AG04450 (cell line): ENCODE measurements at regions not wholly inside any gene's neighbourhood (a gene's known extent, or its start where the extent isn't known, plus 50 kb on each side); places are given as distances from the start of the nearest gene placed in this dataset.
"Not testable (repeated sequence)": the region's sequence is repeated elsewhere in the genome, so short reads cannot be mapped to it uniquely, and the experiment has no call there.

ENCODE experiments used
- CTCF ChIA-PET: fragments of 300-600, 350-600 bp; formaldehyde crosslinking; extraction: SDS; loops from one replicate; lab custom pipeline; 2022; ENCODE audit warnings: antibody characterized with exemption, inconsistent platforms; lab: Charles Lee
- POLR2A ChIA-PET: fragments of 350-600 bp; formaldehyde crosslinking; extraction: SDS; loops from one replicate; lab custom pipeline; 2021; ENCODE audit warnings: antibody characterized with exemption, inconsistent platforms; lab: Yijun Ruan, JAX
- DNase-seq: peaks from one replicate; pipeline ENCODE4 v3.0.0-alpha.2; 2011; ENCODE audit warnings: low read depth, low spot score
- H3K27ac ChIP-seq: one replicate; pipeline ENCODE4 v1.5.1; 2012; ENCODE audit warnings: low read depth, low read length, control low read depth
- H3K27me3 ChIP-seq: one replicate; pipeline ENCODE4 v1.6.0; 2012; ENCODE audit warnings: low read length; ENCODE audit not compliant: control insufficient read depth, insufficient read depth
- H3K4me3 ChIP-seq: 2 replicates; pipeline ENCODE4 v1.5.1; 2011; ENCODE audit warnings: mild to moderate bottlenecking, low read depth, low read length, control low read depth
- H3K9me3 ChIP-seq: 2 replicates; pipeline ENCODE4 v1.5.1; 2012; ENCODE audit warnings: low read length; ENCODE audit not compliant: control insufficient read depth, insufficient read depth
- TF ChIP-seq, protein P1 (sequence below): IDR thresholded peaks from 2 replicates; pipeline ENCODE4 v1.5.1; 2011; ENCODE audit warnings: low read depth, low read length, control low read depth, inconsistent platforms

DNA sequence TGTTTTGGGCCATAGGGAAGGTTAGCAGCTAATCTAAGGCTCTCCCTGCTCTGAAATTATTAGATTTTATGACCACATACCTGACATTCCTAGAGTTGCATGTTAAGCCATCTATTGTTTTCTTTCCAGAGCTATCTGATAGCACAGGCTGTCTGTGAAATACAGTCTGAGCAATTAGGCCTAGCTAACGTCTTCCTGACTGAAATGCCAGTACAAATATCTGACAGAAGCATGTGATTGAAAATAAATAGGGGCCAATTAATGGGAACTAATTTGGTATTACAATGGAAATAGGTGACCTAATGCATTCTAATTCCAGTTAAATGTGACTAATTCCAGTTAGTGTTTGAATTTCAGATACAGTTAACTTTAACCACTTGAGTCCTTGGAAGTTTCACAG lies 115.2 kb downstream of the C12orf75 start:
- no peak for DNase-seq
- no peak overlapping the region for H3K4me3 ChIP-seq
- ChIA-PET CTCF (interaction anchor here (1.0 to 1.2 kb wide), 2 partner anchors 691 to 703 kb away, joined by 3 read pairs; no protein-coding TSS in a partner anchor), POLR2A (no interaction called here)
- H3K27ac ChIP-seq = no peak overlapping the region
- H3K9me3 ChIP-seq = no peaks in the 10 kb centered on the region
- H3K27me3 ChIP-seq = no peaks in the 10 kb centered on the region
- TF ChIP-seq, protein P1, sequence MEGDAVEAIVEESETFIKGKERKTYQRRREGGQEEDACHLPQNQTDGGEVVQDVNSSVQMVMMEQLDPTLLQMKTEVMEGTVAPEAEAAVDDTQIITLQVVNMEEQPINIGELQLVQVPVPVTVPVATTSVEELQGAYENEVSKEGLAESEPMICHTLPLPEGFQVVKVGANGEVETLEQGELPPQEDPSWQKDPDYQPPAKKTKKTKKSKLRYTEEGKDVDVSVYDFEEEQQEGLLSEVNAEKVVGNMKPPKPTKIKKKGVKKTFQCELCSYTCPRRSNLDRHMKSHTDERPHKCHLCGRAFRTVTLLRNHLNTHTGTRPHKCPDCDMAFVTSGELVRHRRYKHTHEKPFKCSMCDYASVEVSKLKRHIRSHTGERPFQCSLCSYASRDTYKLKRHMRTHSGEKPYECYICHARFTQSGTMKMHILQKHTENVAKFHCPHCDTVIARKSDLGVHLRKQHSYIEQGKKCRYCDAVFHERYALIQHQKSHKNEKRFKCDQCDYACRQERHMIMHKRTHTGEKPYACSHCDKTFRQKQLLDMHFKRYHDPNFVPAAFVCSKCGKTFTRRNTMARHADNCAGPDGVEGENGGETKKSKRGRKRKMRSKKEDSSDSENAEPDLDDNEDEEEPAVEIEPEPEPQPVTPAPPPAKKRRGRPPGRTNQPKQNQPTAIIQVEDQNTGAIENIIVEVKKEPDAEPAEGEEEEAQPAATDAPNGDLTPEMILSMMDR = no peak

DNA sequence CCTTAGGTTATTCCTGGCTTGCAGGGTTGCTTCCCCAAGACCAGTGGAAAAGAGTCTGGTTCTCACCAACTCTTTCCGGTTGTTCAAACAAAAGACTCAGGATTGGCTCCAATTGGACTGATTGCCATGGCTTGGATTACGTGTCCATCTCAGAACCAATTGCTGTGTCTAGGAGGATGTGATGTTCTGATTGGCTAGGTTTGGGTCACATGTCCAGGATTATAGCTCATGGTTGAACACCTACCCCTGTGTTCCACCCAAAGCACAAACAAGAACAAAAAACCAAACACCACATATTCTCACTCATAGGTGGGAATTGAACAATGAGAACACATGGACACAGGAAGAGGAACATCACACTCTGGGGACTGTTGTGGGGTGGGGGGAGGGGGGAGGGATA lies 116.0 kb downstream of the C12orf75 start:
- H3K9me3 ChIP-seq, H3K4me3 ChIP-seq, H3K27ac ChIP-seq, DNase-seq, H3K27me3 ChIP-seq, POLR2A ChIA-PET: not testable (repeated sequence)
- CTCF ChIA-PET = interaction anchor here (1.0 kb wide), 1 partner anchor 690 kb away, joined by 3 read pairs; no protein-coding TSS in a partner anchor

DNA sequence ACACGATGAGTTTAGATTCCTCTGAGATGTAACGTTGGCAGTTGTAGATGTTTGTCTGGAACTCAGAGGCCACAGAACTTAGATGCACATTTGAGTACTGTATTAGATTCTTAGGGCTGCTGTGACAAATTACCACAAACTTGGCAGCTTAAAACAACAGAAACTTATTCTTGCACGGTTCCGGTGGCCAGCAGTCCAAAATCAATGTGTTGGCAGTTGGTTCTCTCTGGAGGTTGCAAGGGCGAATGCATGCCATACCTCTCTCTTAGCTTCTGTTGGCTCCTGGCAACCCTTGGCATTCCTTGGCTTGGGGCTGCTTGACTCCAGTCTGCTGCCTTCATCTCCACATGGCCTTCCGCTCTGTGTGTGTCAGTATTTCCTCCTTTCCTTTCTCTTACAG lies 118.9 kb downstream of the C12orf75 start:
- ChIA-PET POLR2A (no interaction called here), CTCF (no interaction called here)
- no peak for DNase-seq
- Histone ChIP-seq H3K27ac (no peak overlapping the region), H3K4me3 (no peak overlapping the region), H3K9me3 (no peaks in the 10 kb centered on the region), H3K27me3 (no peaks in the 10 kb centered on the region)
- TF ChIP-seq, protein P1 = no peak

DNA sequence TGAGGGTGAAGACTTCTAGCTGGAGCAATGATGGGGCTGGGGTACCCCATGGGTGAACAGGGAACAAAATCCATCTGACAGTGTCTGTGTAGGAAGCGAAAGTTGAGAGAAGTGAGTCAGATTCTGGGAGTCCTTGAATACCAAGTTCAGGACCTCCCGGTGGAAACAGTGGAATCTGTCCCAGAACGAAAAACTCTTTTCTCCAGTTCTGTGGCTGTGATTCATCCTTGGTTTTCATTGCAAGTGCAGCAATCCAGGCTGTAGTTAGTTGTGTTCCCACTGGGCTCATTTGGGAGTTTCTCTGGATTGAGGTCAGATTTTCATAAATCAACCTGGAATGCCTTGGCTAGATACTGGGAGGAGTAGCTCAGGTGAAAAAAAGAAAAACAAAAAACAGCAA lies 120.7 kb downstream of the C12orf75 start:
- POLR2A ChIA-PET = no interaction called here
- CTCF ChIA-PET = no interaction called here
- Histone ChIP-seq H3K4me3 (no peak overlapping the region), H3K27me3 (no peaks in the 10 kb centered on the region), H3K27ac (peak overlapping the region; percentile 25), H3K9me3 (no peaks in the 10 kb centered on the region)
- TF ChIP-seq, protein P1 = no peak
- peak; percentile 37 for DNase-seq

DNA sequence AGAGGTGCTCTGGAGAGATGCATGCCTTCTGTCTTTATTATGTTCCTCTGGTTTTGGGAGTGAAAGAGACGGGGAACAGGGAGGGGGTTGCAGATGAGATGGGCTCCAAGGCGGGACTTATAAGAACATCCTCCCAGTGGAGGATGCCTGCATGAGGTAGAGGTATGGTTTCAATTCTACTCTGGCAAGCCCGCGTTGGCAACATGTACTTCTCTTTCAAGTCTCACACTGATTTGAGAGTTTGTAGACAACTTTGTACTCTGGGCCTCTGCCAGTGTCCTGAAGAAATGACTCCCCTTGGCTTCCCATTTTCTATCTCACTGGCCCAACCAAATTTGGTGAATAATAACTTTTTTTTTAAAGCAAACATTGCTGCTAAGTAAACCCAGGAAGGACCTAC lies 121.3 kb downstream of the C12orf75 start:
- no peak overlapping the region for H3K27ac ChIP-seq
- no peaks in the 10 kb centered on the region for H3K9me3 ChIP-seq
- TF ChIP-seq, protein P1 = no peak
- CTCF ChIA-PET = no interaction called here
- POLR2A ChIA-PET = no interaction called here
- no peak overlapping the region for H3K4me3 ChIP-seq
- no peak for DNase-seq
- no peaks in the 10 kb centered on the region for H3K27me3 ChIP-seq

DNA sequence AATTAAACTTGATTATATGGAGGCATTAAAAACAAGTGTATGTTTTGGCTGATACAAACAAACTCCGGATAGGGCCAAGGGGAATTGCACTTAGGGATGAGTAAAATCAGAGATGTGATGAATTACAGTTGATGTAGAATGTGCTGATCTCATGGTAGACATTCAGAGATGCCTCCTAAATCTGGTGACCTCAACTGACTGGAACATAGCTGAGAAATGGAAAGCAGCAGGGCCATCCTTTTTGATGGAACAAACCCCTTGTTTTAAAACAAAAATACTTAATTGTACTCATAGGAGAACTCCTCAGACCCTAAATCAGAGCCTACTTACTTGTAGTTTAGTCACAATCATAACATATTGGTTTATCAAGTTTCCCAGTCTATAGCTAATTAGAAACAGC lies 122.8 kb downstream of the C12orf75 start:
- CTCF ChIA-PET = no interaction called here

More for the DNA sequence above, 122.8 kb downstream of the C12orf75 start:
- TF ChIP-seq, protein P1 = no peak
- POLR2A ChIA-PET = no interaction called here
- Histone ChIP-seq H3K9me3 (no peaks in the 10 kb centered on the region), H3K4me3 (no peak overlapping the region), H3K27ac (no peak overlapping the region), H3K27me3 (no peaks in the 10 kb centered on the region)
- DNase-seq = no peak
